Brain microvascular endothelial cell (primary cell): ENCODE measurements at regions not wholly inside any gene's neighbourhood (a gene's known extent, or its start where the extent isn't known, plus 50 kb on each side); places are given as distances from the start of the nearest gene placed in this dataset.

ENCODE experiments used
- DNase-seq: peaks from one replicate; pipeline ENCODE4 v3.0.0-alpha.2; 2020
- H3K27ac ChIP-seq: fragments of 250-450 bp; sonication (Bioruptor Pico); 2 replicates; pipeline ENCODE4 v1.5.1; 2020; ENCODE audit warnings: mild to moderate bottlenecking, moderate library complexity
- H3K27me3 ChIP-seq: fragments of 250-450 bp; sonication (Bioruptor Pico); replicated peaks from 2 replicates; pipeline ENCODE4 v1.5.1; 2020; ENCODE audit warnings: mild to moderate bottlenecking
- H3K36me3 ChIP-seq: fragments of 250-450 bp; sonication (Bioruptor Pico); replicated peaks from 2 replicates; pipeline ENCODE4 v1.5.1; 2020; ENCODE audit warnings: mild to moderate bottlenecking
- H3K4me3 ChIP-seq: 2 replicates; pipeline ENCODE4 v1.5.1; 2011; ENCODE audit warnings: low read depth, mild to moderate bottlenecking, control low read depth, low read length, moderate library complexity
- in situ Hi-C: cut with HindIII; loops from 2 replicates; pipeline ENCODE4 v1.10.0; 2017; ENCODE audit warnings: low sequenced_read_pairs, low pct_ligation_motif_present
- TF ChIP-seq, protein P1 (sequence below): IDR thresholded peaks from 2 replicates; pipeline ENCODE4 v1.5.1; 2011; ENCODE audit warnings: low read depth, mild to moderate bottlenecking, moderate library complexity, low read length, control low read depth, inconsistent platforms; ENCODE audit errors: missing control alignments

GRCh38 chr3:150073031-150073430 is 102.3 kb upstream of the PFN2 start:
- Histone ChIP-seq H3K27me3 (no peaks in the 10 kb centered on the region), H3K4me3 (no peak overlapping the region), H3K36me3 (no peaks in the 10 kb centered on the region), H3K27ac (no peak overlapping the region)
- DNase-seq: no peak
- TF ChIP-seq, protein P1, sequence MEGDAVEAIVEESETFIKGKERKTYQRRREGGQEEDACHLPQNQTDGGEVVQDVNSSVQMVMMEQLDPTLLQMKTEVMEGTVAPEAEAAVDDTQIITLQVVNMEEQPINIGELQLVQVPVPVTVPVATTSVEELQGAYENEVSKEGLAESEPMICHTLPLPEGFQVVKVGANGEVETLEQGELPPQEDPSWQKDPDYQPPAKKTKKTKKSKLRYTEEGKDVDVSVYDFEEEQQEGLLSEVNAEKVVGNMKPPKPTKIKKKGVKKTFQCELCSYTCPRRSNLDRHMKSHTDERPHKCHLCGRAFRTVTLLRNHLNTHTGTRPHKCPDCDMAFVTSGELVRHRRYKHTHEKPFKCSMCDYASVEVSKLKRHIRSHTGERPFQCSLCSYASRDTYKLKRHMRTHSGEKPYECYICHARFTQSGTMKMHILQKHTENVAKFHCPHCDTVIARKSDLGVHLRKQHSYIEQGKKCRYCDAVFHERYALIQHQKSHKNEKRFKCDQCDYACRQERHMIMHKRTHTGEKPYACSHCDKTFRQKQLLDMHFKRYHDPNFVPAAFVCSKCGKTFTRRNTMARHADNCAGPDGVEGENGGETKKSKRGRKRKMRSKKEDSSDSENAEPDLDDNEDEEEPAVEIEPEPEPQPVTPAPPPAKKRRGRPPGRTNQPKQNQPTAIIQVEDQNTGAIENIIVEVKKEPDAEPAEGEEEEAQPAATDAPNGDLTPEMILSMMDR: no peak
- in situ Hi-C loops: no loop called here

DNA sequence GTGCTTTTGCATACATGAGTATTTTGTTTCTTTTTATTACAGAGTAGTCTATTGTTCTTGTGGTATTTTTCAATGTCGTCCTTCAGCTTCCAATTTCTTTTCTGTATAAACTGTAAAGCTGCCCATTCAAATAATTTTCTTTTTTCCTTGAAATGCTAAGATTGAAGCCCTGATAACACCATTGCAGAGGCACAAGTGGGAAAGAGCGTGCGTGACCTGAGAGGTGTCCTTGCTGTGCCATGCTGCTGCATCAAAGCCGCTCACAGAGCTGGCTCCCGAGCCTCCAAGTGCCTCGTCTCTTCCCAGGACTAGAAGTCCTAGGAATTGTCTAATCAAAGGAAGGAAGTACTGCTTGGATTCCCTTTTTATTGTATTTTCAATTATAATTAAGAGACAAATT is 101.9 kb upstream of the PFN2 start:
- Histone ChIP-seq H3K4me3 (no peak overlapping the region), H3K27ac (no peak overlapping the region), H3K36me3 (no peaks in the 10 kb centered on the region), H3K27me3 (no peaks in the 10 kb centered on the region)
- TF ChIP-seq, protein P1: no peak
- in situ Hi-C loops: no loop called here
- no peak for DNase-seq

DNA sequence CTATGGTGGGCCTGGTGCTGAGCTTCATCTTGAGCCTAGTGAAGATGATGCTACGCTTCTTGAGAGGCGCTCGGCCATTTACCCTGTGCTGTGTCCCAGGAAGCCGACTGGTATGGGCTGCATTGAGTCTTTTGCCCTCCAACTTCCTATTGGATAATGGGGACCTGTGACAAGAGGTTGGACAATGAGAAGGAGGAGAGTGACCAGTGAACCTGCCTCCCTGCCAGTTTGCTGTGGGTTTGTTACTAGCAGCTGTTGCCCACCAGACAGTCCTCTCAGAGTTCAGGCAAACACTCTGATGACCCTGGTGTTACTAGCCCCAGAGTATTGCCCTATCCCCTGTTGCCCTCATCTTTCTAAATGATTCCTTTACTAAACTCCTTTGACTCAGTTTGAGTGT is 99.6 kb upstream of the PFN2 start:
- no peak overlapping the region for H3K27ac ChIP-seq
- no peak for DNase-seq
- no peaks in the 10 kb centered on the region for H3K27me3 ChIP-seq
- in situ Hi-C loops: no loop called here
- no peak overlapping the region for H3K4me3 ChIP-seq
- TF ChIP-seq, protein P1: no peak
- no peaks in the 10 kb centered on the region for H3K36me3 ChIP-seq

GRCh38 chr3:150069633-150070032 is 98.9 kb upstream of the PFN2 start:
- in situ Hi-C loops: no loop called here
- H3K27me3 ChIP-seq: no peaks in the 10 kb centered on the region
- DNase-seq: no peak
- no peak overlapping the region for H3K27ac ChIP-seq
- TF ChIP-seq, protein P1: no peak
- no peak overlapping the region for H3K4me3 ChIP-seq
- no peaks in the 10 kb centered on the region for H3K36me3 ChIP-seq

DNA sequence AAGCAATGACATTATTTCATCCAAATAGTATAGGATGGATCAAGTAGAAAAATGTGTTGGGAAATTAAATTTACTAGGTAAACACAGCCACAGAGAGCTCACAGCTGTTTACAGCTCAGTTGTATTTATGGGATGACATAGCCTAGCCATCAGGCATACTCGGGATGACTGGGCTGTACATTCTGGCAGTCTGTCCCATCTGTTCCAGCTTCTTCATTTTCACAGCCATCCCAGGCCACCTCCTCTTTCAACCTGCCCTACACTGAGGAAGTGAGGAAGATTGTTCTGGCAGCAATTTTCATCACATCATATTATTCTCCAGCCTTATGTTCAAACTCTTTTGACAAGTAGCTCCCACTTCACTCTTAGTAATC is 98.4 kb upstream of the PFN2 start:
- DNase-seq: no peak
- TF ChIP-seq, protein P1: no peak
- H3K4me3 ChIP-seq: no peak overlapping the region
- H3K36me3 ChIP-seq: no peaks in the 10 kb centered on the region
- no peak overlapping the region for H3K27ac ChIP-seq
- no peaks in the 10 kb centered on the region for H3K27me3 ChIP-seq
- in situ Hi-C loops: no loop called here

GRCh38 chr3:150068440-150069153 is 97.9 kb upstream of the PFN2 start:
- TF ChIP-seq, protein P1: no peak
- Histone ChIP-seq H3K4me3 (no peak overlapping the region), H3K27ac (no peak overlapping the region), H3K36me3 (no peaks in the 10 kb centered on the region), H3K27me3 (no peaks in the 10 kb centered on the region)
- DNase-seq: no peak
- in situ Hi-C loops: no loop called here
